ENCODE measurements at regions not wholly inside any gene's neighbourhood (a gene's known extent, or its start where the extent isn't known, plus 50 kb on each side); places are given as distances from the start of the nearest gene placed in this dataset.
"Not testable (repeated sequence)": the region's sequence is repeated elsewhere in the genome, so short reads cannot be mapped to it uniquely, and the experiment has no call there.

GRCh38 chr14:106210650-106211049 lies 684.3 kb downstream of the TMEM121 start:
- in situ Hi-C loops (cut with HindIII; ENCODE audit: low sequenced_read_pairs), result no loop called here
- DNase-seq (ENCODE audit: low spot score), result no peak

- in situ Hi-C loops (cut with HindIII; ENCODE audit: low sequenced_read_pairs), result no loop called here
- DNase-seq (ENCODE audit: low spot score), result no peak
These were observed 685.0 kb downstream of the TMEM121 start for GRCh38 chr14:106211334-106211900.

- in situ Hi-C loops (cut with HindIII; ENCODE audit: low sequenced_read_pairs), result no loop called here
- no peak for DNase-seq (ENCODE audit: low spot score)
These were observed 688.8 kb downstream of the TMEM121 start for GRCh38 chr14:106215229-106215628.

GRCh38 chr14:106216679-106217078 lies 690.3 kb downstream of the TMEM121 start:
- DNase-seq (ENCODE audit: low spot score), result no peak
- in situ Hi-C loops (cut with HindIII; ENCODE audit: low sequenced_read_pairs), result no loop called here

GRCh38 chr14:106218174-106218573 lies 691.8 kb downstream of the TMEM121 start:
- in situ Hi-C loops (cut with HindIII; ENCODE audit: low sequenced_read_pairs), result no loop called here
- no peak for DNase-seq (ENCODE audit: low spot score)

- in situ Hi-C loops (cut with HindIII; ENCODE audit: low sequenced_read_pairs), result no loop called here
- DNase-seq (ENCODE audit: low spot score), result no peak
These were observed 695.9 kb downstream of the TMEM121 start for GRCh38 chr14:106222311-106222710.

GRCh38 chr14:106222731-106223130 lies 696.3 kb downstream of the TMEM121 start:
- in situ Hi-C loops (cut with HindIII; ENCODE audit: low sequenced_read_pairs), result no loop called here

GRCh38 chr14:106227793-106228192 lies 701.4 kb downstream of the TMEM121 start:
- no peak for DNase-seq (ENCODE audit: low spot score)
- in situ Hi-C loops (cut with HindIII; ENCODE audit: low sequenced_read_pairs), result no loop called here

More at GRCh38 chr14:106222731-106223130, 696.3 kb downstream of the TMEM121 start:
- DNase-seq (ENCODE audit: low spot score), result no peak

GRCh38 chr14:106228541-106229158 lies 702.3 kb downstream of the TMEM121 start:
- in situ Hi-C loops (cut with HindIII; ENCODE audit: low sequenced_read_pairs), result no loop called here
- DNase-seq (ENCODE audit: low spot score), result no peak

- in situ Hi-C loops (cut with HindIII; ENCODE audit: low sequenced_read_pairs), result no loop called here
- no peak for DNase-seq (ENCODE audit: low spot score)
These were observed 703.7 kb downstream of the TMEM121 start for GRCh38 chr14:106230071-106230470.

- DNase-seq (ENCODE audit: low spot score); in situ Hi-C loops (cut with HindIII; ENCODE audit: low sequenced_read_pairs): not testable (repeated sequence)
These were observed 706.8 kb downstream of the TMEM121 start for GRCh38 chr14:106233191-106233590.

GRCh38 chr14:106234525-106235254 lies 708.3 kb downstream of the TMEM121 start:
- in situ Hi-C loops (cut with HindIII; ENCODE audit: low sequenced_read_pairs); DNase-seq (ENCODE audit: low spot score): not testable (repeated sequence)

- no peak for DNase-seq (ENCODE audit: low spot score)
- in situ Hi-C loops (cut with HindIII; ENCODE audit: low sequenced_read_pairs), result no loop called here
These were observed 709.2 kb downstream of the TMEM121 start for GRCh38 chr14:106235356-106236159.

- DNase-seq (ENCODE audit: low spot score), result no peak
- in situ Hi-C loops (cut with HindIII; ENCODE audit: low sequenced_read_pairs), result no loop called here
These were observed 722.2 kb downstream of the TMEM121 start for GRCh38 chr14:106248321-106249192.

GRCh38 chr14:106253995-106254394 lies 727.6 kb downstream of the TMEM121 start:
- DNase-seq (ENCODE audit: low spot score); in situ Hi-C loops (cut with HindIII; ENCODE audit: low sequenced_read_pairs): not testable (repeated sequence)

GRCh38 chr14:106257569-106257994 lies 731.2 kb downstream of the TMEM121 start:
- DNase-seq (ENCODE audit: low spot score); in situ Hi-C loops (cut with HindIII; ENCODE audit: low sequenced_read_pairs): not testable (repeated sequence)

GRCh38 chr14:106268013-106268727 lies 741.8 kb downstream of the TMEM121 start:
- DNase-seq (ENCODE audit: low spot score), result no peak

GRCh38 chr14:106269029-106269428 lies 742.6 kb downstream of the TMEM121 start:
- in situ Hi-C loops (cut with HindIII; ENCODE audit: low sequenced_read_pairs), result no loop called here
- no peak for DNase-seq (ENCODE audit: low spot score)

More at GRCh38 chr14:106268013-106268727, 741.8 kb downstream of the TMEM121 start:
- in situ Hi-C loops (cut with HindIII; ENCODE audit: low sequenced_read_pairs), result no loop called here
